ENCODE measurements at regions not wholly inside any gene's neighbourhood (a gene's known extent, or its start where the extent isn't known, plus 50 kb on each side); places are given as distances from the start of the nearest gene placed in this dataset.
A peak's percentile ranks its signal among the peaks of the same experiment; 100 is the strongest.

DNA sequence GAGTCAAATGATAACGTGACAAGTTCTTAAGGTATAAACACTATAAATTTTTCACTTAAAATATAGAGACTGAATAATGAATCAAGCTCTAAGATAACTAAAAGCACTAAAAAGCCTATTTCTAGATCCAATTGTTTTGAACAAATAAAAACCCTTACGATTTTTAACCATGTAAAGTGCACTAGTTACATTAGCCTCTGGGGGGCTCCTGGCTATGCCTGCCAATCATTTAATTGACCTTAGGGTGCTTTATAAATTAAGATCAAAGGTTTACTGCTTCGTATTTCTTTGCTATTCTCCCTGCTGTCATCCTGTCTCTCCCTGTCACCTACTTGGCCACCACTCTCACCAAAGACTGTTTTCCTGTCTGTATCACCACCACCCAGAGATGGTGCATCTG is 133.4 kb downstream of the ESM1 start:
- DNase-seq (ENCODE audit: low spot score) = no peak

DNA sequence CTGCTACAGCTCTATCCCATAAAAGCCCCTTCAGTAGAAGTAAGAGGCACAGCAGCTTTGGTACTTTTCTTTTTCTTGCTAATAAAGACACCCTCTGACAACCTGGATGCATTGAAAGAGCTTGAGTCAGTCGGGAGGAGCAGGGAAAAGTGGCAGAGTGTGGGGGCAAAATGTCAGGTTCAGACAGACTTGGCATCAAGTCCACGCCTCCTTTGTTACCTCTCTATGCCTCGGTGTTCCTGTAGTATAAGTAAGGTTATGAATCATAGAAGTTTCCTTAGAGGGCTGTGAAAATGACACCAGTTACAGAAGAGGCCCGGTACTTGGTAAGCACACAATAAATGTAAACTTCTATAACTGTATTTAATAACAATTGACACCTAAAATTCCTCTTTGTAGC is 133.9 kb downstream of the ESM1 start:
- peak; percentile 74 for DNase-seq (ENCODE audit: low spot score)

DNA sequence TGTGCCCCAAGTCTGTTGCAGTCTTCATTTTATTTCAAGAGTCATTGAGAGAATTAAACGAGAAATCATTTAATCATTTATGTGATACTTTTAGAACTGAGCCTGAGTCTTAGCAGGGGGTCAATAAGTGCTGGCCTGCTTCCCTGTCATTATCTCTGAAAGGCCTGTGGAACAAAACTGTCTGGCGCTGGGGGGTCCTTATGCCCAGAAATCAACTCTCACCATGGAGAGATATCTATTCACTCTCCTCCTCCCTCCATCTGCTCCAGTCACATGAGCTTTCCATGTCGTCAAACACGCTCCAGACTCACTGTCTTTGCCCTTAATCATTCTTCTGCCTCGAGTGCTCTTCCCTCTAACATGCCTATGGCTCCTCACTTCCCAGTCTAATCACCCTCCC is 136.8 kb downstream of the ESM1 start:
- DNase-seq (ENCODE audit: low spot score) = no peak

DNA sequence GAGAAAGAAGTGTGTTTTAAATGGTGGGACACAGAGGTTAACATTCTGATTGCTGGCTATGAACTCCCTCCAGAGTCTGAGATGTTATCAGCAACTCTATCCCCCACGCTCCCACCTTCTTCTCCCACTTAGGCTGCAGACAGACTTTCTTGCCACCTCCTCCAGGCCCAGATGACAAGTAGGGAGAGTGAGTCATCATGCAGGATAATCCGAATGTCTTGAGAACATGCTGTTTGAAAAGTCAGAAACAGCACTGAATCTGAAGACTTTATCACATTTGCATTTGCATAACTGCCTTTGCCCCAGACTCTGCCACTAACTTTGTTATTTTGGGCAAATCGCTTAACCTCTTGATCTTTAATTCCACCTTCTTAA is 139.8 kb downstream of the ESM1 start:
- peak; percentile 63 for DNase-seq (ENCODE audit: low spot score)

DNA sequence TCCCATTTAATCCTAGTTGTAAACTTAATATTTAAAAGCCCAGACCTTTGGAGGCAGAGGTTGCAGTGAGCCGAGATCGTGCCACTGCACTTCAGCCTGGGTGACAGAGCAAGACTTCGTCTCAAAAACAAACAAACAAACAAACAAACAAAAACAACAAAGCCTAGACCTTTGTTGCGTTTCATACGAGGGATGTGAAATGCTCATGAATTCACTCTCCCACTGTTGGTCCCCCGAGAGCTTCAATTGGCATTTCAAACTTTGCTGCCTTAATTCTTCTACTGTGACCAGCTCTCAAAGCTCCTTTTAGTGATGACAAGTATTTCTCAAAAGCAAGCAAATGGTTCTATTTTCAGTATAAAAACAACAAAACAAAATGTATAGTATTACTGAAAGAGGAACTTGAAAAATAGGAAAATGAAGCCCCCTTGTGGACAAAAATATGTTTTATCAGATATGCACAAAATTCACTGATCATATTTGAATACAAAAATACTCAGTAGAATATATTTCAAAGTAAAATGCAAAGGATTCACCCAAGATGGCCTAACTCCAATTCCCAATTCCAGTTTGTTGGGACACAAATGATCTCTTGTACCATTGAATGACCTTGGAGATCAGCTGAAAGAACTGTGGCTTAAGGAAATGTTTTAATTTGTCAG is 140.4 kb downstream of the ESM1 start:
- peak; percentile 45 for DNase-seq (ENCODE audit: low spot score)

DNA sequence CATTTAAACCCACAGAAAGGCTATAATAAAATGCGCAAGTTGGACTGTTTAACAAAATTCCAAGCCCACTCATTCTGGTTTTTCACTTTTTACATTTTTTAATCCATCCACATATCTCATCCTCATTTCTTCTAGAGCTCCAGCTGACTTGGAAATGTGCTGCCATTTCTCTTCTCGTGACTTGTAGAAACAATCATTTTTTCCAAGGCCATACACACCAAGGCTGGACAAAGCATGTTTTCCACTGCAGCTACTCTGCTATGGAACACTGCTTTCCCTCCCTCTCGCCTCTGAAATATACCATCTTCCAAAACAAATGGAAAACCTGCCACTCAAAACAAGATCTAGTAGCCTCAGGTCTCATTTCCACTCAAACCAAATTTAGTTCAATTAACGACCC is 141.1 kb downstream of the ESM1 start:
- DNase-seq (ENCODE audit: low spot score) = no peak

DNA sequence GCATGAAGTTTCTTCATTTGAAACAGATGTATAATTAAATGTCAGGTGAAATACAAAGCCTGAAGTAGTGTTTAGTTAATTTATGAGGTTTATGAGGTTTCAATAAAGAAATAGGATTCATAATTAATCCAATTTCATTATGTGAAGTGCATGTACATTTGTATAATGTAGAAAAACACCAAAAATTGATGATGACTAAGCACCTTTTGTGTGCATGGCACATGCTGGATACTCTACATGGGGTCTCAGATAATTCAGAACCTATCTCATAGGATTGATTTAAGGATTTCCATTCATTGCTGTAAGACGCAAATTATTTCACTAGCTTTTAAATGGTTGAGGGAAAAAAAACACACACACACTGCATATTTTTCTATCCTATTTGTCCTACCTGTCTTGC is 143.9 kb downstream of the ESM1 start:
- DNase-seq (ENCODE audit: low spot score) = no peak

DNA sequence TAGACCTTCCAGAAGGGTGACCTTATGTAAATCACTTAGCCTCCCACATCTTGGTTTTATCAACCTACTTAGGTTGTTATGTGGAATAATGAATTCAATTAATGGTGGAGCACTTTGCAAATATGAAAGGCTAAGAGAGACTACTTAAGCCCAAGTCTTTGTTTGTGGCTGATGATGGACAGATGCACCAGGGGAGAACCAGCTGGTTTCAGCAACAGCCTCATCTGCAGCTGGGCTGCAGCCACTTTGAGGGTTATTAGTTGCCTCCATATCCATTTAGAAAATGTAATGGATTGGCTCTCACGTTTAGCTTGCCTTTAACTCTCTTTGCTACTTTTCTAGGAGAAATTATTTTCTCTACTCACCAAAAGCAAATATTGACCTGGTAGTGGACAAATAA is 146.6 kb downstream of the ESM1 start:
- DNase-seq (ENCODE audit: low spot score) = no peak

DNA sequence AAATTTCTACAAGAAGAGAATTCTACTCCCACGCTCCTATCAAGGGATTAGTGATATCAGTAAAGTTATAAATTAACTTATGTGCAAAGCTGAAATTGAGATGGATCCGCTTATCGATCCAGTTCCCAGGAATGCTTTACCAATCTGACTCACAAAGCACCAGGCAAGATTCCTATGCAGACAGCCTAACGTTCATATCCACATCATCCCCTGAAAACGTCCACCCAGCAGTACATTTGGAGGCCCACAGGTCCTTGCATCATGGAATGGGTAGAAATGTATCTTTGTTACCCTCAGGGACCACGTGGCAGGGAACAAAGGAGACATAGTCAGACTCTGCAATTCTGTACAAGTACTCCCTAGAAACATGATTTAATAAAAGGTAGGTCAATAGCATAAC is 147.4 kb downstream of the ESM1 start:
- DNase-seq (ENCODE audit: low spot score) = no peak

DNA sequence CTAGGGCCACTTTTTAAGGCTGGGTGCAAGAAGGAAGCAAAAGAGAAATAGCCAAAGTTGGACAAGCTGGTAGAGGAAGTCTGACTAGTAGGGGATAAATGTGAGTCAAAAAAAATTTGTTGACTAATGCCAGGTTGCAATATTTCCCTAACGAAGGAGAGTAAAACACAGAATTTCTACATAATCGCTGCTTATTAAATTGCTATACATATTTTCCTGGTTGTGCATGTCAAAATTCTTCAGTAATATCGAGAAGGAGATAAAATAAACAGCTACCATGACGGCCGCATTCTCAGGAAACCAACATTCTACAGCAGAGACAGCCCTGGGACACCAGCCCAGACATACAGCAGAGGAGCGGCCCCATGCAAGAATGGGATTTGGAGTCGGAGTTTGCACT is 148.3 kb downstream of the ESM1 start:
- DNase-seq (ENCODE audit: low spot score) = no peak

DNA sequence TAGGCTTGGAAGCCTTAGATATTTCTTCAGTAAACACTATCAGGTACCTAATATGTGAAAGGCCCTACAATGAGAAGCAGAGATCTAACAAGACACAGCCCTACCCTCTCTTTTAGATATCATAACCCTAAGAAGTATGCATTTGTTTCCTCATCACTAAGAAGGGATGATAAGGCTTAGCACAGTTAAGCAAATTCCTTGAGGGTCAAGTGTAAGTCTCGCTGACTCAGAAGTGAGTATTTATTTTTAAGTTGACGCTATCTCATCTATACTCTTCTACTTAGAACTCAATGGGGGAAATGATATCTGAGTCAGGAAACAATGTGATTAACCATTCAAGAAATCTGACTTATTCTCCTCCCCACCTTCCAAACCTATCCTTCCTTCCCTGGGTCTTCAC is 149.7 kb downstream of the ESM1 start:
- no peak for DNase-seq (ENCODE audit: low spot score)

DNA sequence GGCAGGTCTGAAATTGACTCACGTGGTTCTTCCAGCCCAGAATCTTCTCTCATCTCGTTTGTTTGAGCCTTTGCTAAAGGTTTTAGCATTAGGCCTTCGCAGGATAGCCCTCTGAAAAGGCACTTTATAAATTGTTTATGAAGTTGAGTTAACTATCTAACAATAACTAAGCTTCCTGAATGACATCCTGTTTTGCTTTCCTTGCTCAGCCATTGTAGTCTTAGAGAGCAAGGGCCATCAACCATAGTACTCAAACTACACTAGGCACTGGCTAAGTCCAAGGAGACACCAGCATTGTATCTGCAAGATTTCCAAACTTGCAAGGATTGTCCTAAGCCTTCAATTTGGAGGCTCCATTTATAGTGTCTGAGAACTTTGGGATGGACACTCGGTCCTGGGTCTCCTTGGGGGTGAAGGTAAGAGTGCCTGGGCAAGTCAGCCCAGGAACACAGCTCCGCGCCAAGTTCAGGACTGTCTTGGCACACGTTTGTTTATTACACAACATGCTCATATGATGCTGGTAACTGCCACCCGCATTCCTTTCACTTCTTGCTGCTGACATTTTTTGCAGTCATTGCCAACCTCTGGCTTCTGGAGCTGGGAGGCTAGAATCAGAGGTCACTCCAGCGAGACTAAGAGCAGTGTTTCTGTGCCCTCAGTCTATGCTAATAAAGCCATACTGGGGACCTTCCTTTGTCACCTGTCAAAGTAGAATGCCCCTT is 151.1 kb downstream of the ESM1 start:
- no peak for DNase-seq (ENCODE audit: low spot score)

DNA sequence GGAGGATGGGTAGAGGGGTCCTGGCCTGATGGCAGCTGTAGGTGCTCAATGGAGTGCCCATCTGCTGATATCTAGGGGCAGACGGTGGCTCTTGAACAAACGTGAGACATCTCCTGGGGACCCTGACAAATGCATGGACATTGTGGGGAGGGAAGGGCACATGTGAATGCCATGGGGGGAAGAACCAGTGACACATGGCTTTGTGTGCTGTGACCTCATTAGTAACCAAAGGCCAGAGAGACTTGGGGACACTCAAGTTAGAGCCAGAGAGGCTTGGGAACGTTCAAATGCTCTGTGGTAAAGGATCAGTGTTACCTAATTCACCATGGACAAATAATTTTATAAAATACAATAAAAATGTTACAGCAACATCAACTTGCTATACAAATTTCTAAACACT is 151.8 kb downstream of the ESM1 start:
- DNase-seq (ENCODE audit: low spot score) = no peak

DNA sequence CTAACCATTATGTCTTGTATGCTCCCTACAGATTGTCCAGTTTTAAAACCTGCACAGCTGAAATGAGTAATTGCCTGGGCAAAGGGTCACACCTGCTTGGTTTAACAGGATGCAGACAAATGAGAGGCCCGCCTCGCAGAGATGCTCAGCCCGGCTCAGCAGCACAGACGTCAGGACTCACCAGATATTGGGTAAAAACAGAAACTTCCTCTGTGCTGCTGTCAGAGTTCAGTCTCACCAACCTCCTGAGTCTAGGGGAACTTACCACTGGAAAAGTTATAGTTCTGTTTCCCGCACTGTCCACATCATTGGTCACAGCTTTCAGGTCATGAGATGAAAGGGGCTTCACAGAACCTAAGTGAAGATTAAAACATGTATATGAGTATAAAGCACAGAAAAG is 152.5 kb downstream of the ESM1 start:
- peak; percentile 17 for DNase-seq (ENCODE audit: low spot score)

DNA sequence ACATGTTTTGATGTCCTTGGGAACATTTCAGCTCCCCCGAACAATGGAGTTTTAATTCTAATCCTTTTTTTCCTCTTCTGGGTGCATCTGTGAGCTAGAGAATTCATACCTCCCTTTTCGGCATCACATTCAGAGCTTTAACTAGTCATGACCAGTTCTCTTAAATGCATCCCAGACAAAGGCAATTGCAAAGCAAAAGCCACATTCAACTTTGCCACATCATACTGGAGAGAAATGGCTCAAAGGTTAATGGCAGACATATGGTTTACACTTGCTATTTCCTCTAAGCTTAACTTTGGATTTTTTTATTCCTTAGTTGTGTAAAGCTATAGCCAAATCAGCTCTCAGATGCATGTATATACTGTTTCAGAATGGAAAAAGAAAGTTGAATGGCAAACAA is 153.3 kb downstream of the ESM1 start:
- no peak for DNase-seq (ENCODE audit: low spot score)

DNA sequence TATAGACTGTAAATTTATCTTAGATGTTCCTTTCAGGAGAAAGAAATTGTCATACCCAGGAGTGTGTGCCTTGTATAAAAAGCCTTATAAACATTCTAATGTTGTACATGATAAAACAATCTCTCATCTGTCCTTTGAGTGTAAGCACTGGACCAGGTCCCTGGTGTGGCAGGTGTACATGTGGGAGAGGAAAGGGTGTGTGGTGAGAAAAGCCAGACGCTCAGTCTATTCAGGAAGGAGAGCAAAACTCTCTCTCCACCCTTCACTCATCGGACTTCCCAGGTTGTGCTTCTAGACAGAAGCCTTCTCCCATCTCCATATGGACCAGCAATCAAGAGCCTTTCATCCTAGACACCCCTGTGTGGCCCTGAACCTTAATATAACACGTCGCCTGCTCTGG is 154.2 kb downstream of the ESM1 start:
- no peak for DNase-seq (ENCODE audit: low spot score)

DNA sequence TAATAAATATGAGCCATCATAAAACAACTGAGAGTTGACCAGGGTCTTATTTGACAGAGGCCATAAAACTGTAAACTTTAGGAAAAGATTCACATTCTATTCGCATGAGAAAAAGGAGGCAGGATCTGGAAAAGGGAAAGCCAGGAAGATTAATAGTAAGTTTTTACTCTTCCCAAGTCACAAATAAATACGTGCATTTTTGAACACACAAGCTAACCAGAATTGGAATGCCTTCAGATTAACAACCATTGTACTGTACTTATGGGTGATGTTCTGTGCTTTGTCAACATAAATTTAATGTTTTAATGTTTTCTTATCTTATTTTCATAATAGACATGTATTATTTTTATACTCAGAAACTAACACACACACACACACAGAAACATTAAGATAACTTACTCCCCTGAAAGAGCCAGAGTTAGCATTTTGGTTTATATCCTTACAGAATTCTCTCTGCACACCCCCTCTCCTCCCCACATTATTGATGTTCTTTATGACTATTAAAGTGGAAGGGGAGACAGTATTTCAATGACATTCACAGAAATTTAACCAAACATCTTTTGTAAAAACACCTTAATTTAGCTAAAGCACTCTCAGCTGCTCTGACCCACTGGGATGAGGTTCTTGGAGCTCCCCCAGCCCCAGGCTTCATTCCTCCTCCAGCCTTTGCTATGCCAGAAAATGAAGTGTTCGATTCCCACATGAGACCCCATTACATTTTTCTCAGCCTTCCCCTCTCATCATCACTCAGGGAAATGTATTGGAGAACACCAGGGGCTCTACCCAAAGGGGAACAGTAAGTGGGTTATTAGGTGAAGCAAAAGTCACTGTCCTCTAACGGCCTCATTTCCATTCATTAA is 155.5 kb downstream of the ESM1 start:
- no peak for DNase-seq (ENCODE audit: low spot score)

DNA sequence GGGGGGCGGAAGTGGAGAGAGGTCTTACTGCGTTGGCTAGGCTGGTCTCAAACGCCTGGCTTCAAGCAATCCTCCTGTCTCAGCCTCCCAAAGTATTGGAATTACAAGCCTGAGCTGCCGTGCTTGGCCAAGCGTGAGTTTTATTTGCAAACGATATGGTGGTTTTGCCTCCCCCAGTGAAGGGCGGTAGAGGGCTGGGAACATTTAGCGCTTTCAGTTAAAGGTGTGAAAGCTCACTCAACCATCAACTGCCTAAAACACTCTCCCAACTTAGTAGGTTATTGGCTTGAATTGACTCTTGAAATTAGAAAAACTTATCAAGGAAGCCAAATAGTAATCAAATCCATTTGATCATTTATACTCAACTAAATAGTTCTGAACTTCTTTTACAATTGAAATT is 156.3 kb downstream of the ESM1 start:
- DNase-seq (ENCODE audit: low spot score) = no peak

DNA sequence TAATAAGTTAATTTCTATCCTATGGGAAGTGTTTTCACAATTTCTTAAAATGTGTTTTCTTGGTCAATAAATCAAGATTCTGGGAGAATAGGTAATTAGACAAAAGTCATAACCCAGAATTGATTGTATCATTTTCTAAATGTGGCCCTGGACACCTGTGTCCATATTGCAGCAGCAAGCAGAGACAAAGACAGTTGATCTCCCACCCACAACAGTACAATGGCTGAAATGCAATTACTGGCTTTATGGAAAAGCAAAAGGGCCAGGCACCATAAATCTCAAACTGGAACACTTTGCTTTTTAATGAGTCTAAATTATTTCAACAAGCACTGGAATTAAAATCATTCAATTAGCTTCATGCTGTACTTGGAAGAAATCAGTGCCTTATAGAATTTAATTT is 157.2 kb downstream of the ESM1 start:
- no peak for DNase-seq (ENCODE audit: low spot score)

DNA sequence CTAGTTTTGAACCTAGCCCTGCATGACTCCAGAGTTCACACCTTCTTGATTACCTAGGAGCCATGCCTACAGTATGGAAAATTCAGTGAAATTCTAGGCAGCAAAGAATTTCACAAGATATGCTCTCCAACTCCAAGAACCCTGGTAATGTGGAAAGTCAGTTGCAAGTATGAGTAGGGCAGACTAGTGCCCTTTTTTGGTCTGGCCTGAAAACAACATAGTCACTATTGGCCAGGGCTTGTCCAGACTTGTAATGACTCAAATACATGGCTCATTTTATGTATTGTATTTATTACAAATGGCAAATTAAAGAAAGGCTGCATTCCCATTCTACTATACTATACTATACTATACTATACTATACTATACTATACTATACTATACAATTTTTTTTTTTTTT is 160.4 kb downstream of the ESM1 start:
- DNase-seq (ENCODE audit: low spot score) = no peak

DNA sequence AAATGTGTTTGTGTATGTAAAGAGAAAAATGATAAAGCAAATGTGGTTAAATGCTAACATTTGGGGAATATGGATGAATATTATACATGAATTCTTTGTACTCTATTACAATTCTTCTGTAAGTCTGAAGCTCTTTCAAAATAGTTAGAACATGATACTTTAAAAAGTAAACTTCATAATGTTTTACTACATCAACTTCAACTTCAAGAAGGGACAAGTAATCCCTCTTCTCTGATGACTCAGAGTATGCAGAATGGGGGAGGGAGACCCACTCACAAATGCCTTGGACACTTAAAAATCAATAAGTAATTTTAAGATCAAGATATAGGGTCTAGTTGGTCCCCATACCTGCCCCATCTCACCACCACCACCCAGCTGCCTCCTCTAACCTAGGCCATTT is 162.4 kb downstream of the ESM1 start:
- no peak for DNase-seq (ENCODE audit: low spot score)

DNA sequence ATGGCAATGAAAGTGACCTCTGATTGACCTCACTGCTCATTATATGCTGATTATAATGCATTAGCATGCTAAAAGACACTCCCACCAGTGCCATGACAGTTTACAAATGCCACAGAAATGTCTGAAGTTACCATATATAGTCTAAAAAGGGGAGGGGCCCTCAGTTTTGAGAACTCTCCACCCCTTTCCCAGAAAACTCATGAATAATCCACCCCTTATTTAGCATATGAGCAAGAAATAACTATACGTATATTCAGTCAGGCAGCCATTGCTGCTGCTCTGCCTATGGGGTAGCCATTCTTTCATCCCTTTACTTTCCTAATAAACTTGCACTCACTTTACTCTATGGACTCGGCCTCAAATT is 163.1 kb downstream of the ESM1 start:
- no peak for DNase-seq (ENCODE audit: low spot score)

All from putamen (tissue), 1 donor.